IPS-NIHi11 (cell line): ENCODE measurements at regions not wholly inside any gene's neighbourhood (a gene's known extent, or its start where the extent isn't known, plus 50 kb on each side); places are given as distances from the start of the nearest gene placed in this dataset.

Experiments used
- DNase-seq: peaks from one replicate; pipeline ENCODE4 v3.0.0; 2012; ENCODE audit warnings: mixed read lengths, low spot score

DNA sequence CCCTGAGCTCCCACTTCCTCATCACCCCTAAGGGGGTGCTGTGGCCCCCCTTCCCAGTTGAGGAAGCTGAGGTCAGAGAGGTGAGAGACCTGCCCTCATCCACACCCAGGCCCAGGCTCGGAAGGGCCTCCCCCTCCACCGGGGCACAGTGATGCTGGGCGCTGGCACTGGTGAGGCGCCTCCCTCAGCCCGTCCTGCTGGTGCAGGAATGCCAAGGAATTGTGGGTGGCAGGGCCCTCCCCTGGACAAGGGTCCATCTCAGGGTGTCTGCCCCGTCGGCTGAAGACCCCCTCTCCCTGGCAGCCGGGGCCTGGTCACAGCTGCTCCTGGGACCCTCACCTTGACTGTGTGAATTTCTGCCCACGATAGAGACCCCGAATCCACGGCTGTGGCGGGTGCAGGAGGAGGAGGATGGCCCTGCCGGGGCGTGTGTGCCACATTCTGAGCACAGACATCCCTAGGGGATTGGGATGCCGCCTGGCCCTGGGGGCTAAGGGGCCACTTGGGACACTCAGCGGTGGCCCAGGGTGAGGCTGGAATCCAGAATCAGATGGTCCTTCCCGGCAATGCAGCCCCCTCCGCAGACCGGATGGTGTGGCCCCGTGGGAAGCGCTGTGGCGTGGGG, 70.2 kb upstream of the GATA5 start:
- no peak for DNase-seq

GRCh38 chr20:62546606-62547005, 70.8 kb upstream of the GATA5 start:
- DNase-seq: no peak

DNA sequence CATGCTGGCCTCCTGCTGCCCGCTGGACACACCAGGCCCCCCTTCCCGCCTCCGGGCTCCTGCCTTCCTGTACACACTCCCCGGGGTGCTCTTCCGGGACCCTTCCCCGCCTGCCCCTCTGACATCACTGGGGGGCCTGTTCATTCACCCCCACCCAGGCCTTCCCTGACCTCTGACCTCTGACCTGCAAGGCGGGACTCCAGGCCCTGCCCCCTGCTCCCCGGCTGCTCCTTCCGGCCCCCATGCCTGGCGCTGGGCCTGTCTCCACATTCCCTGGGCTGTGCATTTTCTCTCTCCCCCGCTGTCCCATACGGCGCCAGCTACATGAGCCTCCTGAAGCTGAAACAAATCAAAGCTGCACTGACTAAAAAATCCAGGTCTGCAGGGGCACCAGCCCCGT, 71.6 kb upstream of the GATA5 start:
- DNase-seq: no peak

DNA sequence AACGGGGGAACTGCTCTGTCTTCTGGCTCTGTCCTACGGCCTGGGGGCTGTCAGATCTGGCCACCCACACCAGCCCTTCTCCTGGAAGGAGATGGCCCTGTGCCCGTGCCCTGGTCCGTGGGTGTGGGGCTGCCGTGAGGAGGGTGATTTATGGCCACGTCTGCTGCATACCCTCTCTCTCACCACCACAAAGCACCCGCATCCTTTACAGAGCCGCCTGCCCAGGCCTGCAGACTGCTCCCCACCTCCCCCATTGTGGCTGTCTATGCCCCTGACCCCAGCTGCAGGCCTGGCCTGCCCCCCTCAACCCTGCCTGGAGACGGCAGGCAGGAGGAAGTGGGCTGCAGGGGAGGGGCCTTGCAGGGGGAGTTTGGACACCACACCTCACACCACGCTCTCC, 72.7 kb upstream of the GATA5 start:
- DNase-seq: no peak

GRCh38 chr20:62549029-62549428, 73.2 kb upstream of the GATA5 start:
- DNase-seq: no peak

- DNase-seq: peak; percentile 74
Measured at GRCh38 chr20:62549499-62550086, 73.8 kb upstream of the GATA5 start.

- peak; percentile 62 for DNase-seq
Measured at GRCh38 chr20:62550087-62550632, 74.4 kb upstream of the GATA5 start.

DNA sequence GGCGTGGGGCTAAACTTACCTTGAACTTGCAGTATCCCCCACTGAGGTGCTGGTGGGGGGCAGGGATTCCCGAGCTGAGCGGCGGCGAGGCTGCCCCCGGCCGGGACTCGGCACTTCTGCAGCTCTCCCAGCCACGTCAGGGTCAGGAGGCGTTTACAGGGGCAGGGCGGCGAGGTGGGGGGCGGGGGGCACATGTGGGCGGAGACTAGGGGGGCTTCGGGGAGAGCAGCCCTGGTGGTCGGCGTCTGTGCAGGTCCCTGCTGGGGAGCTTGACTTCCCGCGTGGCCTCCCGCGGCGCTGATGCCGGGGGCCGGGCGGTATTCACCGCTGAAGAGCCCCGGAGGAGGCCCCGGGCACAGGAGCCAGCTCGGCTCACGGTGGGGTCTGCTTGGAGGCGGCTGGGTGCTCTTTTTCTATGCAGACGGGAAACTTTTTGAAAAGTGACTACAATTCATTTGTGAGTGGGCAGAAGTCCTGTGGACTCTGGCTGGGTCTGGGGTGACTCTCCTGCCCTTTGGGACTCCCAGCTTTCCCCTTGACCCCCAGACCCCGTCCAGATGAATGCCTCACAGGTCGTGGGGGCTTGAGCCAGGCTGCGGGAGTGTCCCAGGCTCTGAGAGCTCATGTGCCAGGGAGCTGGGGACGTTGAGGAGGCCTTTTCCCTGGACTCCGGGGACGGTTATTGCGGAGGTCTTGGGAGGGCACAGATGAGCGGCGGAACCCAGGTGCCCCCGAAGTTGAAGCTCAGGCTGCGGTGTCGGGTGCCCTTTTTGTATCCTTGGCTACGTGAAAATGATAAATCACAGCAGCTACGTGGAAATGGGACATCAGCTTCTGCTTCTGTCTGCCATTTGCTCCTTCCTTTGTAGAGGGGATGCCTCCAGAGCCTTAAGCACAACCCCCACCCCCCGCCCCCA, 75.9 kb upstream of the GATA5 start:
- DNase-seq: peak; percentile 81

- DNase-seq: no peak
Measured at GRCh38 chr20:62552613-62553012, 76.8 kb upstream of the GATA5 start.

GRCh38 chr20:62553136-62553837, 77.5 kb upstream of the GATA5 start:
- no peak for DNase-seq

DNA sequence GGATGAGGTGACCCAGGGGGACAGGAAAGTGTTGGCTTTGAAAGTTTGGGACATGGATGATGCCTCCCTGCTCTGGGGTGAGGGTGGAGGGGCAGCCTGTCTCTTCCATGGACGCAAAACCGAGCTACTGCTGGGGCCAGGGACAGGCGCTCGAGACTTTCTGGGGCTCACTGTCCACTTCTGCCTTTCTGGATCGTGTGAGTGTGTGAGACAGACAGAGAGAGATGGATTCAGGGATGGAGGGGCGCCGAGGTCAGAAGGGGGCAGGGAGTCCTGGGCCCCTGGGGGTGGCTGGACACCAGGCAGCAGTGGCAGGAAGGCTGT, 78.0 kb upstream of the GATA5 start:
- no peak for DNase-seq

DNA sequence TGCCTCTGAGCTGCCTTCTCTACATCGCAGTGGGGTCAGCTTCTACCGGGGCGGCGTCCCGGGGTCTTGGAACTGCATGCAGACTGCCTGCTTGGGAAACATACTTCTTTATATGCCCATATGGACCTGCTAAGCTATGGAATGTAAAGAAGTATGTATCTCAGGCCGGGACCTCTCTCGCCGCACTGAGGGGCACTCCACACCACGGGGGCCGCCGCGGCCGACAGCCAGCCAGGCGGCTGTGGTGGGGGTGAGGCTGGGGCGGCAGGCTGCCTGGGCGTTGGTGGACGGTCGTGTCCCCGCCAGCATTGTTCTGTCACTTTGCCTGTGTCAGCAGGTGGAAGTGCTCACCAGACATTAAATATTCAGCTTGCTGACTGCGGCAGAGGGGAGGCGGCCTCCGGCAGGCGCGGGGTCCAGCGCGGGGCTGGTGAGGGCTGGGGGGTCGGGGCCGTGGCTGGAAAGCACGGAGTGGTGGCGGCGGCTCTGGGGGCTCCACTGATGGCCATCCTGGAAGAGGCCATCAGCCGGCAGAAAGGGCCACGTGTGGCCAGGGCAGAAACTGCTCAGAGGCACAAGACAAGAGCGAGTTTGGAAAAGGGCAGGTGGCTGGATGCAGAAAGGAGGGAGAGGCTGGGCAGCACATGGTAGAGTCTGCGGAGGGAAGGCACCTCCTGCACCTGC, 78.6 kb upstream of the GATA5 start:
- no peak for DNase-seq

- no peak for DNase-seq
Measured at GRCh38 chr20:62554898-62555641, 79.3 kb upstream of the GATA5 start.

- DNase-seq: no peak
Measured at GRCh38 chr20:62555642-62556420, 80.0 kb upstream of the GATA5 start.

DNA sequence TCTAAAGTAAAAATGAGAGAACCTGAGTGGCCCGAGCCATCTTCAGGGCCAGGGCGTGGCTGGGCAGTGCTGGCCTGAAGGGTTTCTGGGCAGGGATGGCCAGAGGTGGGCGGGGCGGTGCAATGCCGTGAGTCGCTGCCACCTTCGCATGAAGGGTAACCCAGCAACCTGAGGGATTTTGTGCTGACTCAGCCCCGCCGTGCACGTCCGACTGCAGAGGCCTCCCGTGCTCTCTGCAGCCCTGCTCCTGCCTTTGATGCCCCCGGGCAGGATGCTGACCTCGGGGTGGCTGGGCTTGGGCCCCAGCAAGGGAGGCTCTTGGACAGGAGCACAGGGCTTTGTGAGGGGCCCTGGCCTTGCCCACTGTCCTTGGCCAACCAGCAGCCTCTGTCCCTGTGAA, 81.7 kb upstream of the GATA5 start:
- DNase-seq: no peak

DNA sequence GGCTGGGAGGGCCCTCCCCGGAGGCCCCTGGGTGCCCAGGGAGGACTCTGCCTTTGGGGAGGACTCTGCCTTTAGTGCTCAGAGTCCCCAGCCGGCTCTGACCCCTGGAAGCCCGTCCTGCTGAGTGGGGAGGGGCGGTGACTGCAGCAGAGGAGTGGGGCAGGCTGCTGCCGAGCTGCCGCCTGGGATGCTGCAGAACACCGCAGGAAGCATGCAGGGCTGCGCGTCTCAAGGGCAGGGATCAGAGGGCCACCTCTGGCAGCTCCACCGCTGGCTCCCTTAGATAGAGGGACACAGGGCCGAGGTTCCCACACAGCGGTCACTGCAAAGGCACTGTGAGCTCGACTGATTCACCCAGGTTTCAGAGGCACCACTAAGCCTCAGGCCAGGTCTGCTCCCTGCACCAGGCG, 82.2 kb upstream of the GATA5 start:
- no peak for DNase-seq

GRCh38 chr20:62558779-62559178, 83.0 kb upstream of the GATA5 start:
- no peak for DNase-seq

- DNase-seq: no peak
Measured at GRCh38 chr20:62560162-62560561, 82.1 kb upstream of the SLCO4A1 start.

GRCh38 chr20:62561182-62561581, 81.1 kb upstream of the SLCO4A1 start:
- DNase-seq: no peak

- no peak for DNase-seq
Measured at GRCh38 chr20:62561948-62562347, 80.4 kb upstream of the SLCO4A1 start.
